ENCODE measurements at regions not wholly inside any gene's neighbourhood (a gene's known extent, or its start where the extent isn't known, plus 50 kb on each side); places are given as distances from the start of the nearest gene placed in this dataset.
"Not testable (repeated sequence)": the region's sequence is repeated elsewhere in the genome, so short reads cannot be mapped to it uniquely, and the experiment has no call there.

DNA sequence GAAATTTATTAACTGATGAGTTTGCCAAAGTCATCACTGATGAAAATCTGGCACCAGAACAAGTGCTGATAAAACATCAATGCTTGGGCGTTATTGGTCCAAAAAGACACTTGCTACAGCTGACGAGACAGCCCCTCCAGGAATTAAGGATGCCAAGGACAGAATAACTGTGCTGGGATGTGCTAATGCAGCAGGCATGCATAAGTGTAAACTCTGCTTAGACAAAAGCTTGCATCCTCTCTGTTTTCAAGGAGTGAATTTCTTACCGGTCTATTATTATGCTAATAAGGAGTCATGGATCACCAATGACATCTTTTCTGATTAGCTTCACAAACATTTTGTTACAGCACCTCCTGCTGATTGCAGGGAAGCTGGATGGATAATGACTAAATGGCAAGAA, 402.0 kb downstream of the LTN1 start:
- DNase-seq (ENCODE audit: low read depth): no peak

DNA sequence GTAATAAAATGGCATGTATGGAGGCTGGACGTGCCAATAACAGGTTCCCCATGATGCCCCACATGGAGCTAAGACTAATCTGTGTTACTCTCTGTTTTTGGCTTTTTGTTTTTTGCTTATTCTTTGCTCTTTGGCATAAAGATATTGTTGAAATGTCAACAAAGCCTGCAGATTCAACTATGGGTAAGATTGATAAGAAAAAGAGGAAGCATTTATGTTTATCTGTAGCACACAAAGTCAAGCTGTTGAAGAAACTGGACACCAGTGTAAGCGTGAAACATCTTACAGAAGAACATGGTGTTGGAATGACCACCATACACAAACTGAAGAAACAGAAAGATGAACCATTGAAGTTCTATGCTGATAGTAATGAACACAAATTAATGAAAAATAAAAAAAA, 402.7 kb downstream of the LTN1 start:
- no peak for DNase-seq (ENCODE audit: low read depth)

DNA sequence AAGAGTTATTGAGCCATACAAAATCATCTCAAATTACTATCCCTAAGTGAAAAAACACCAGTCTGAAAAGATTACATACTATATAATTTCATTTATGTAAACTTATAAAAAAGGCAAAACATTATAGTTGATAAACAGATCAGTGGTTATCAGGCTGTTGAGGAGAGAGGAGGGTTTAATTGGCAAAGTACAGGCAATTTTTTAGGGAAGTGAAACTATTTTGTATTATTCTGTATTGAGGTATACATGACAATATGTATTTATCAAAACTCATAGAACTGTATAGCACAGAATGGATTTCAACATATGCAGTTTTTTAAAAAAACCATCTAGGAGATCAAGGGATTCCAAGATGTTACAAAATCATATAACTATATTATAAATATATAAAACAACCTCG, 403.7 kb downstream of the LTN1 start:
- DNase-seq (ENCODE audit: low read depth): no peak

DNA sequence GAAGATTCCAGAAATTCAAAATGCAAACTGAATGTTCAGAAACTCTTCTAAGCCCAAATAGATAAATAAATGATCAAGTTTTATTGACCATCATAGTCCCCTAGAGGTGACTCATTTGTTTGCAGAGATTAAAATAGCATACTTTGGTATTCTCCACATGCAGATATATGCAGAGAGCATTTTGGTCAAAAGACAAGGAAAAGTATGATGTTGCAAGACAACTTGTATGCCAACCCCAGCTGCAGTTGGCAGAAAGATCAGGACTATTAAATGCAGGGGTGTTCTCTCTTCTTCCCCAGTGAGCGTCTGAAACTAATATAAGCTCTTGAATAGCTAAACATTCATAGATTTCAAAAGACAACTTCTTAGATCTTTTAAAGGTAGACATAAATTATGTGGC, 404.9 kb downstream of the LTN1 start:
- DNase-seq (ENCODE audit: low read depth): peak; percentile 30

DNA sequence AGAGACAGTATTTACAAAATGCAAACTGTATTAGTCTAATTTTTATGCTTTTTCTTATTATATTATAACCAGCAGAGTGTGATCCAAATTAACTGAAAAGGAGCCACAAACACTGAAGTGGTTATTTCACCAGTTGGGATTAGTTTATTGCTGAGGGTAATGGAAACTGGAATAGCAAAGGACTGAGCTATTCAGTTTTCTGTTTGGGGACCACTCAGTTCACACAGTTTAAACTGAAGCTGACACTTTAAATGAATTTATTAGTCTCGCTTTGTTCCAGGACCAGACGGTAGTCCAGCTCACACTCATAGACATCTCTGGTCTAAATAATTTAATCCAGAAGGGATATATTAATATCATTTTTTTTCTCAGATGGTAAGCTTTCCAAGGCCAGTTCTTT, 410.7 kb downstream of the LTN1 start:
- no peak for DNase-seq (ENCODE audit: low read depth)

DNA sequence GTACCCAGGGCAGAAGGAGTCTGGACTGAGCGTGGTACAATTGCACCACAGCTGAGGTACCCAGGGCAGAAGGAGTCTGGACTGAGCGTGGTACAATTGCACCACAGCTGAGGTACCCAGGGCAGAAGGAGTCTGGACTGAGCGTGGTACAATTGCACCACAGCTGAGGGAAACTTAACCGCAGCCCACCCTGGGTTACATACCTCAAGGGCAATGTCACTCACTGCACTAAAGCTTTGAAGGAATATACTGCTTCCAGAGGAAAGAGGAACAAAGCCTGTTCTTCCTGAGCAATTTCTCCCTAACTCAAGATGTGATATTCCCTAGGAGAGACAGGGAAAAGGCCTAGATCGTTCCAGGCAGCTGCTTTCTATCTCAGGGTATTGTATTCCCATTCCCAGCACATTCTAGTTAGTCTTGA, 411.4 kb downstream of the LTN1 start:
- DNase-seq (ENCODE audit: low read depth): not testable (repeated sequence)

DNA sequence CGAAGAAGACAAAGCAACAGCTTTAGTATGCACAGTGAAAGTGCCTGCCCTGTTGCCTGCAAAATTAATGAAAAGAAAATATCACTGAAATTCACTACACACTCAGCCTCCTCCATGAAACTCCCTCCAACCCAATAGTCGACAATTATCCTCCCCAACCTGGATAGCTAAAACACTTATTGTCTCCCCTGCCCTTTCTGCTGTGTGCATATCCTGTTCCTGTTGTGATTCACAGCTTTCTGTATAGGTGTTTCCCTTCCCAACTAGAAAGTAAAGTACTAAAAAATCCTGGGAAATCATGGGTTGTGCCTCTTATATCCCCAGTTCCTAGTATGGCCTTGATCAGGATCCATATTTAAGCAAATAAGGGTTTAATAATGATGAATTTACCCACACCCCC, 412.1 kb downstream of the LTN1 start:
- no peak for DNase-seq (ENCODE audit: low read depth)

DNA sequence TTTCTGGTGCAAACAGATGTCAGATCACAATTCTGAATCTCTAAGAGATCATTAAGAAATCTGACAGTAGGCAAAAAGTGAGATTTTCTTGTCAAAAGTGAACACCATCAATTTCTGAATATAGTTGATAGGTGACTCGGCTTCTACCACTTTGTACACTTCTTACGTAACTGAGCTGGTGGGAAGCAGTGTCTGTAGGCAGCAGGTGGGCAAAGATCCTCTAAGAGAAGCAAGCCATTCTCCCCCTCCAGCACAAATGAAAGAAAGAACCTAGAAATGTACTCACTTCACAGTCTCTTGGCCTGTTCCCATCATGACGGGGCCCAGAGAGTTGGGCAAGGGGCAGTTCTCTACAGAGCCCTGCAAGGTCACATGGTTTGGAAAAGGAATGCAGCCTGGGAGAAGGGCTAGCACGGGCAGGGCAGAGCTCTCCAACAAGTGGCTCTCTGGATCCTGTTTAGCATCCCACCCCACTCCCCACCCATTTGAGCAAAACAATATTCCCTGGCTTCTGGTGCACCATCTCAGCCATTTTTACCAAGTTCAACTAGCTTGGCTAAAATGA, 412.6 kb downstream of the LTN1 start:
- DNase-seq (ENCODE audit: low read depth): no peak

DNA sequence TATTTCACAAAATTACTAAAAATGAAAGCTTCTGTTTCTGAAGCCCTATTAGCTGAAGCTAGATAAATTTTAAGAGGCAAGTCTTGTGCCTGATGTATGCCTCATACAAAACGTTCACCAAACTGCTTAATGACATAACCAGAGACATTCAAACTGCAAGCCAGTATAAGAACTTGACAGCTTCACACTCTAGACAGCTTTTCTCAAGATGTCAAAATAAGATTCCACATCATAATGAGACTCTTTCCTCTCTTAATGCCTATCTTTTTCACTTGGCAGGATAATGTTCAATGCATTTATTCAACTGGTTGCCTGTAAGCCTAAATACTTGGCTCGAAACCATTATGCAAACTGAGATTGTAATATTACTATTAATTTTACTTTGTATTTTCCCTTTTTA, 424.0 kb downstream of the LTN1 start:
- DNase-seq (ENCODE audit: low read depth): no peak

DNA sequence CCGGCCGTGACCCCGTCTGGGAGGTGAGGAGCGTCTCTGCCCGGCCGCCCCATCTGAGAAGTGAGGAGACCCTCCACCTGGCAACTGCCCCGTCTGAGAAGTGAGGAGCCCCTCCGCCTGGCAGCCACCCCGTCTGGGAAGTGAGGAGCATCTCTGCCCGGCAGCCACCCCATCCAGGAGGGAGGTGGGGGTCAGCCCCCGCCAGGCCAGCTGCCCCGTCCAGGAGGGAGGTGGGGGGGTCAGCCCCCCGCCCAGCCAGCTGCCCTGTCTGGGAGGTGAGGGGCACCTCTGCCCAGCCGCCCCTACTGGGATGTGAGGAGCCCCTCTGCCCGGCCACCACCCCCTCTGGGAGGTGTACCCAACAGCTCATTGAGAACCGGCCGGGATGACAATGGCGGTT, 428.7 kb downstream of the LTN1 start:
- not testable (repeated sequence) for DNase-seq (ENCODE audit: low read depth)

DNA sequence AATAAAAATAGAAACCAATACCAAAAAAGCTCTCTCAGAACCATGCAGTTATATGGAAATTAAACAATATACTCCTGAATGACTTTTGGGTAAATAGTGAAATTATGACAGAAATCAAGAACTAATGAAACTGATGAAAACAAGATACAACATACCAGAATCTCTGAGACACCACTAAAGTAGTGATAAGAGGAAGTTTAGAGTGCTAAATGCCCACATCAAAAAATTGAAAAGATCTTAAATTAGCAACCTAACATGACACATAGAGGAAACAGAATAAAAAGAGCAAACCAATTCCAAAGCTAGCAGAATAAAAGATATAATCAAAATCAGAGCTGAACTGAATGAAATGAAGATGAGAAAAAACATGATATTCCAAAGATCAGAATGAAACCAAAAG, 430.9 kb downstream of the LTN1 start:
- no peak for DNase-seq (ENCODE audit: low read depth)

DNA sequence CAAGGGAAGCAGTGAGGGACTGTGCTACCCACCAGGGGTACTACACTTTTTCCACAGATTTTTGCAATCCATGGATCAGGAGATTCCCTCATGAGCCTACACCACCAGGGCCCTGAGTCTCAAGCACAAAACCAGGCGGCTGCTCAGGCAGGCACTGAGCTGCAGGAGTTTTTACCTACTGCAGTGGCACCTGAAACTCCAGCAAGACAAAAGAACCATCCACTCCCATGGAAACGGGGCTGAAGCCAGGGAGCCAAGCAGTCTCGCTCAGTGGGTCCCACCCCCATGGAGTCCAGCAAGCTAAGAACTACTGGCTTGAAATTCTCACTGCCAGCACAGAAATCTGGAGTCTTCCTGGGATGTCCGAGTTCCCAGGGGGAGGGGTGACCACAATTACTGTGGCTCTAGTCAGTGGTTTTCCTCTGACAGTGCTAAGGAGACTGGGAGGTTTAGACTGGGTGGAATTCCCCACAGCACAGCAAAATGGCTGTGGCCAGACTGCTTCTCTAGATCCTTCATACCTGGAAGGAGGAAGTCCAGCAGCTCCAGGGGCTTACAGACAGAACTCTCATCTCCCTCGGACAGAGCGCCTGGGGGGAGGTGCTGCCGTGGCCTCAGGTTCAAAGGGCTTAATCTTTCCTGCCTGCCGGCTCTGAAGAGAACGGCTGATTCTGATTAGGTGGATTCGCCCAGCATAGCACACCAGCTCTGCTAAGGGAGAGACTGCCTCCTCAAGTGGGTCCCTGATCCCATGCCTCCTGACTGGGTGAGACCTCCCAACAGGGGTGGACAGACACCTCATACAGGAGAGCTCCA, 437.8 kb downstream of the LTN1 start:
- DNase-seq (ENCODE audit: low read depth): no peak

DNA sequence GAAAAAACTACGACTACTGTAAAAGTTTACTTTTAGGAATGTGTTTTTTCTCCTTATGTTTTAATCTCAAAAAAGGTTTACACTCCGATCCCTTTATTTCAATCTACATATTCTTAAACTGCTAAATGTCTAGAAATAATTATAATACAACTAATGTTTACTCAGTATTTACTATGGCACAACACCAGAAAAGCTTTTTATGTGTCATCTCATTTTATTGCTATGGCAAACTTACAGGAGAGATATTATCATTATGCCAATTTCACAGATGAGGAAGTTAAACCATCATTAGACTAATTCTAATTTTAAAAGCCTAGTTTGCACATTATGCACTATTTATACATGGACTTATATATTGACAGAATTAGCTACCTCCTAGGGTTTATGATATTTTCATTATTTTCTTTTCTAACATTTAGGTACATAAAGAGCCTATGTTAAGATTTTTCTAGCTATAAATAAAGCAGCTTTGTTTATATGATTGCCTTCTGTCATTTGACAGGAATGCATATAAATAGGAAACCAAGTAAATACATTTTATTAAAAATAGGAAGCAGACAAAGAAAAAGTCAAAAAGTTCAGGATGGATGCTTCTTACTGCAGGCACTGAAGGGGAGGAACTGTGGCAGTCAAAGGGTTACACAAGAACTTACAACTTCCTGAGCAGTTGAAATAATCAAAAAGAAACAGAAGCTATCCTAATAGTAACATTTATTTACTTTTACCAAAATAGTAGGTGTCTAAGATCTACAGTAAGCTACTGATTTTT, 442.4 kb downstream of the LTN1 start:
- DNase-seq (ENCODE audit: low read depth): no peak

DNA sequence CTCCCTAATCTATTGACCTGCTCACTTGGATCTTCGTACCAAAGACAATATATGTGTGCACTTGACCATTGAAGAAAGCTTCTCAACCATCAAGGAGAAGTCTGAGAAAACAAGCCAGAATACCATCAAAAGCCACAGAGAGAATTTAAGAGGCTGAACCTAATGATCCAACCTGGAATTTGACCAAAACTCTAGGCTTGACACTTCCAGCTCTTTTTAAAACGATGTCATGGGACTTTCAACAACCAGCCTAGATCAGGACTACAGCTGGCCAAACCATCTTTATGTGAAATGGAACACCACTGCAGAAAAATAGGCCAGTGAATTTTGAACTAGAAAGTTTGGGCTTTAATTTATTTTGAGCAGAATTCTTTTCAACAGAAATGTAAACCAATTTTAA, 444.4 kb downstream of the LTN1 start:
- peak; percentile 41 for DNase-seq (ENCODE audit: low read depth)

DNA sequence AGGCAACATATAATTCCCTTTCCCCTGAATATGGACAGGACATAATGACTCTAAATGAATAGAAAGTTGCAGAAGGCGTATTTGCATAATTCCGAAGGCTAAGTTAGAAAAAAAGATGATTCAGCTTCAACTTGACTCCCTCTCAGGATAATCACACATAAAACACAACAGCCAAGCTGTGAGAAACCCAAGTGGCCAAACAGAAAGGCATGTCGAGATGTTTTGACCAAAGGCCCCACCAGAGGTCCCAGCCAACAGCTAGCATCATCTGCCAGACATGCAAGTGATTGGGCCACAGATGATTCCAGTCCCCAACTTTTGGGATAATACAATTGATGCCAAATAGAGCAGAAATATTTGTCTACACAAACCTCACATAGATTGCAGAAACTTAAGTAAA, 444.9 kb downstream of the LTN1 start:
- DNase-seq (ENCODE audit: low read depth): peak; percentile 24

DNA sequence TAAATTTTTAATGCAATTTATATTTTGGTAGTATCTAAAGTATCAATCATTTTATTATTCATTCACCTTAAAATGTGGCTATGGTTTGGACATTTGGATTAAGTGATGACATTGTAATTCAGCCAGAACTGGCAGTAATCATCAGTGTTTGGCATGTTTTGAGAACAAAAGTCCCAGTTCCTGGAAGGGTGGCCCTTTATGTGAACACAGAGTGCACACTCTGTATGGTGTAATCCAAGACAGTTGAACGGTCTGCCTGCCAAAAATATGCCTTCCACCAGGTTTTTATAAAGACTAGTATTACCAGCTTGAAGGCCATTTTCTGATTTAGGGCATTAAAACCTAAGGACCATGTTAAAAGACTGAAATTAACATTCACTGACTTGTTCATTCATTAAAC, 448.7 kb downstream of the LTN1 start:
- DNase-seq (ENCODE audit: low read depth): no peak

DNA sequence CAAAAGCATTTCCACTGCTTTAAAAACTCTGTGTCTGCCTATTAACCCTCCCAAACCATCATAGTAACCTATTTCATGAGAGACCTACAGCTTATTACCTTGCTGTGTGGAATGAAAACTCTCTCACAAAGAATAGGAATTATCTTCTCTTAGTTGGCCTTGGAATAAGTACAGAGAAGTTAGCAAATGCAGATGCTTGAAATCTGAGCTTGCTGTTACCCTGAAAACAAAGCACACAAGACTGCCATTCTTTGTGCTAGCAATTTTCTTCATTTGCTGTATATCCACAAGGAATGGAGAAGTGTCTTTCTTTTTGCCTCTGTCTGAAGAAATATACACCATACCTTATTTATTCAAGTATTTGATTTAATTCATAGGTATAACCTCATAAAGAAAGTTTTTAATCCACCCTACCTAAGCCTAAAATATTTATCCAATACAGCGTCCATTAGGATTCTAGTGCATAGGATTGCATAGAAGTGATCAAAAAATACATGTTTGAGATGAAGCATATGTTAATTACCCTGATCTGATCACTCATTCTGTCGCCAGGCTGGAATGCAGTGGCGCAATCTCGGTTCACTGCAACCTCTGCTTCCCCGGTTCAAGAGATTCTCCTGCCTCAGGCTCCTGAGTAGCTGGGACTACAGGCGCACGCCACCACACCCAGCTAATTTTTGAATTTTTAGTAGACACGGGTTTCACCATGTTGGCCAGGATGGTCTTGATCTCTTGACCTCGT, 451.1 kb downstream of the LTN1 start:
- no peak for DNase-seq (ENCODE audit: low read depth)

DNA sequence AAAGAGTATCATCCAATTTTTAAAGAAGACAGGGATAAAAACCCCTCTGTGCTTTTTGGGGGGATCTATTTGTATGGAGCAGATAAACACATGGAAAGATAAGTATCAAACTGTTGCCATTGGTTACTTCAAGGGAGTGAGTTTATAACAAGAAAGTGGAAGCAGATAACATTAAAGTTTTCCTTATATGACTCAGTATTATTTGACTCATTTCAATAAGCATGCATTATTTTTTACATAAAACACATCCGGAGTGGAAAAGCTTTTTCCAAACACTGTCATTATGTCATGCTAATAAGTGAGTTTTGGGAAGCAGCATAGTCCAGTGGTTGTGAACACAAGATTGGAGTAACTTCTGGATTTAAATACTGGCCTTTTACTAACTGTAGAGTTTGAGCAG, 452.2 kb downstream of the LTN1 start:
- DNase-seq (ENCODE audit: low read depth): peak; percentile 80

DNA sequence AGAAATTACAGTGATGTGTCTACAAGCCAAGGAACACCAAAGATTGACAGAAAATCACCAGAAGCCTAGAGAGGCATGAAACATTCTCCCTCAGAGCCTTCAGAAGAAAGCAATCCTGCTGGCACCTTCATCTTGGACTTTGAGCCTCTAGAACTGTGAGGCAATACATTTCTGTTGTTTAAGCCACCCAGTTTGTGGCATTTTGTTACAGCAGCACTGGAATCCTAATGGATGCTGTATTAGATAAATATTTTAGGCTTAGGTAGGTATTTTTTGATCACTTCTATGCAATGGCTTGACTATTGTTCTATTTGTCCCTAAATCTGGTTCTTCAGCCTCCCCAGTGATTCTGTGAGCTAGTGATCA, 453.1 kb downstream of the LTN1 start:
- no peak for DNase-seq (ENCODE audit: low read depth)

DNA sequence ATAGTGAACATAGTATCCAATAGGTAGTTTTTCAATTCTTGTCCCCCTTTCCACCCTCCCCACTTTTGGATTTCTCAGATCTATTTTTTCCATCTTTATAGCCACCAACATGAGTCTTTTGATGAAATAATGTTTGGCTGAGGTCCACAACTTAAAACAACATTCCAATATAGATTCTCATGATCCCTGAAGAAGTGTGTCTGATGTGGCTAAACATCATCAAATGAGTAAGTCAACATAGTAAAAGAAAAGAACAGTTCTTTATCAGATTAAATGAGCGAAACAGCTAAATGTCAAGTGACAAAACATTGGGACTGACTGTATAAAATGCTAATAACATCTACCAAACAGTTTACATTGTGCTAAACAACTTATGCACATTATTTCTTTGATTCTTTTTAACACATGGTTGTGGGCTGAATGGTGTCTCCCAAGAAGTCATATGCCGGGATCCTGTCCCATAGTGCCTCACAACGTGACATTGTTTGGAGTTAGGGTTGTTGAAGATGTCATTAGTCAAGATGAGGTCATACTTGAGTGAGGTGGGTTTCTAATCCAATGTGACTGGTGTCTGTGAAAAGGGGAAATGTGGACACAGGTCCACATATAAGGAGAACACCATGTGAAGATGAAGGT, 453.6 kb downstream of the LTN1 start:
- peak; percentile 79 for DNase-seq (ENCODE audit: low read depth)

DNA sequence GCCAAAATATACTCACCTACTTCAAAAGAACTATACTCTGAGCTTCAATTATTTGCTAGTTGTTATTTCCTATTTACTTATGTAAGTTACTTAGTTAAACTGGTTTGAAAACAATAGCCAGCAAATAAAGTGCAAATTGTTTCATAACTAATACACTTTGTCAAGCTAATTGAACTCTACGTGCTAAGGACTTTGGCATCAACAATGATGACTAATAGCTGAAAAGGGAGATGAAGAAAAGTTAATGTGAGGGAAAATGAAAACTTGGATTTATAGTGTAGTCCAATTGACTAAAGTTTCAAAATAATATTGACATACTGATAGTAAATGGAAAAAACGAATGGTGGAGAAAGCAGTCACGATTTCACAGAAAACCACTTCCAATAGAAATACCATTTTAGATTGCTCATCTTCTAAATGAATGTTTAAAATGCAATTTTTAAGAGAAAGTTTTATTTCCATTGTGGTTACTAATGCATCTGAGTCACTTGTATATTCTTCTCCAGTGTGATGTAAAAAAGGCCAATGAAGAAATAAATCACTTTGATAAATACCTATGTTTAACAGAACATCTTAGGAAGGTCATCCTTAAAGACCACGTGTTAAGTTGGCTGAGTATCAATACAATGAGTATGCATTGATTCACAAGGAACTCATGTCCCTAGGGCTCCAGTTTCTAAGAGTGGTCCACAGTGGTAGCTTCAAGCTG, 455.2 kb downstream of the LTN1 start:
- peak; percentile 97 for DNase-seq (ENCODE audit: low read depth)

Measured in stromal cell of bone marrow (primary cell).